Mesendoderm (in vitro differentiated cells): ENCODE measurements at regions not wholly inside any gene's neighbourhood (a gene's known extent, or its start where the extent isn't known, plus 50 kb on each side); places are given as distances from the start of the nearest gene placed in this dataset.
"Not testable (repeated sequence)": the region's sequence is repeated elsewhere in the genome, so short reads cannot be mapped to it uniquely, and the experiment has no call there.

ENCODE experiments used
- DNase-seq: peaks from one replicate; pipeline ENCODE4 v3.0.0; 2013
- H2AK5ac ChIP-seq: 2 replicates; pipeline ENCODE4 v1.6.1; 2013; ENCODE audit warnings: low read length, inconsistent platforms
- H2BK120ac ChIP-seq: 2 replicates; pipeline ENCODE4 v1.6.1; 2013; ENCODE audit warnings: low read depth, mild to moderate bottlenecking, low read length, moderate library complexity, mixed read lengths
- H2BK15ac ChIP-seq: replicated peaks from 2 replicates; pipeline ENCODE4 v1.6.1; 2013; ENCODE audit warnings: low read depth, mild to moderate bottlenecking, moderate library complexity
- H2BK5ac ChIP-seq: 2 replicates; pipeline ENCODE4 v1.6.1; 2013; ENCODE audit warnings: low read length, inconsistent platforms
- H3K18ac ChIP-seq: 2 replicates; pipeline ENCODE4 v1.6.1; 2013; ENCODE audit warnings: mild to moderate bottlenecking, low read length, mixed read lengths
- H3K23ac ChIP-seq: one replicate; pipeline ENCODE4 v1.6.1; 2013; ENCODE audit warnings: low read length
- H3K27ac ChIP-seq: 2 replicates; pipeline ENCODE4 v1.5.1; 2013; ENCODE audit warnings: low read depth, mild to moderate bottlenecking, inconsistent platforms, low read length, moderate library complexity
- H3K27me3 ChIP-seq: 2 replicates; pipeline ENCODE4 v1.6.1; 2013; ENCODE audit warnings: low read length, control low read depth, mild to moderate bottlenecking, inconsistent platforms; ENCODE audit not compliant: insufficient read depth, poor library complexity
- H3K36me3 ChIP-seq: 2 replicates; pipeline ENCODE4 v1.6.1; 2013; ENCODE audit warnings: low read length, inconsistent platforms; ENCODE audit not compliant: control insufficient read depth, insufficient read depth
- H3K4ac ChIP-seq: one replicate; pipeline ENCODE4 v1.6.1; 2013; ENCODE audit warnings: low read depth, mild to moderate bottlenecking, low read length, moderate library complexity
- H3K4me1 ChIP-seq: 2 replicates; pipeline ENCODE4 v1.6.1; 2013; ENCODE audit warnings: low read depth, low read length, inconsistent platforms; ENCODE audit not compliant: control insufficient read depth
- H3K4me2 ChIP-seq: 2 replicates; pipeline ENCODE4 v1.6.1; 2013; ENCODE audit warnings: low read length
- H3K4me3 ChIP-seq: 2 replicates; pipeline ENCODE4 v1.5.1; 2013; ENCODE audit warnings: mild to moderate bottlenecking, low read length
- H3K56ac ChIP-seq: one replicate; pipeline ENCODE4 v1.6.1; 2013; ENCODE audit warnings: low read length
- H3K79me1 ChIP-seq: 2 replicates; pipeline ENCODE4 v1.6.1; 2013; ENCODE audit warnings: low read length, inconsistent platforms
- H3K79me2 ChIP-seq: 2 replicates; pipeline ENCODE4 v1.6.1; 2013; ENCODE audit warnings: mild to moderate bottlenecking, low read length; ENCODE audit not compliant: control insufficient read depth, insufficient read depth
- H3K9ac ChIP-seq: 2 replicates; pipeline ENCODE4 v1.6.1; 2013; ENCODE audit warnings: low read length, inconsistent platforms
- H4K5ac ChIP-seq: one replicate; pipeline ENCODE4 v1.6.1; 2013; ENCODE audit warnings: low read length
- H4K8ac ChIP-seq: one replicate; pipeline ENCODE4 v1.6.1; 2013; ENCODE audit warnings: low read depth, mild to moderate bottlenecking, control low read depth, low read length, moderate library complexity
- WGBS: extraction: QIAGEN DNeasy Blood & Tissue Kit; methylation state at CpG from one replicate; pipeline ENCODE4 v1.1.7; 2013; ENCODE audit warnings: low lambda C conversion rate, missing lambda C conversion rate; ENCODE audit not compliant: insufficient coverage; ENCODE audit errors: extremely low coverage; 5-methylcytosine and 5-hydroxymethylcytosine counted together

DNA sequence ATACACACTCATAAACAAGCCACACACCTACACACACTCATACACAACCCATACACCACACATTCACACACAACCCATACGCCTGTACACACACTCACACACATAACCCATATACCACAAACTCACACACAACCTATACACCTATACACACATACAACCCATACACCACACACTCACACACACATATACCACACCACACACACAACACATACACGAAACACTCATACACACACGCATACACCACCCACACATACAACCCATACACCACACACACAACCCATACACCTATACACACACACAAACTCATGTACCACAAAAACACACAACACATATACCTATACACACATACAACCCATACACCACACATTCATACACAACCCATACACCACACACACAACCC lies 164.3 kb downstream of the TMEM121 start:
- 100% methylated on average over 3 of the region's 3 CpGs for WGBS
- H3K18ac ChIP-seq = no peak overlapping the region
- H4K5ac ChIP-seq = no peak overlapping the region
- H3K4me3 ChIP-seq = peak overlapping the region; percentile 28
- no peak overlapping the region for H3K56ac ChIP-seq
- no peaks in the 10 kb centered on the region for H3K4me1 ChIP-seq
- no peak overlapping the region for H2AK5ac ChIP-seq
- DNase-seq = no peak
- H3K79me1 ChIP-seq = no peaks in the 10 kb centered on the region
- no peak overlapping the region for H2BK120ac ChIP-seq
- no peaks in the 10 kb centered on the region for H3K27me3 ChIP-seq
- H3K23ac ChIP-seq = no peak overlapping the region
- H3K79me2 ChIP-seq = no peaks in the 10 kb centered on the region
- no peak overlapping the region for H2BK15ac ChIP-seq
- no peak overlapping the region for H2BK5ac ChIP-seq
- no peak overlapping the region for H3K27ac ChIP-seq
- no peak overlapping the region for H3K9ac ChIP-seq
- no peaks in the 10 kb centered on the region for H3K36me3 ChIP-seq
- no peak overlapping the region for H4K8ac ChIP-seq
- H3K4me2 ChIP-seq = no peak overlapping the region
- H3K4ac ChIP-seq = no peak overlapping the region

DNA sequence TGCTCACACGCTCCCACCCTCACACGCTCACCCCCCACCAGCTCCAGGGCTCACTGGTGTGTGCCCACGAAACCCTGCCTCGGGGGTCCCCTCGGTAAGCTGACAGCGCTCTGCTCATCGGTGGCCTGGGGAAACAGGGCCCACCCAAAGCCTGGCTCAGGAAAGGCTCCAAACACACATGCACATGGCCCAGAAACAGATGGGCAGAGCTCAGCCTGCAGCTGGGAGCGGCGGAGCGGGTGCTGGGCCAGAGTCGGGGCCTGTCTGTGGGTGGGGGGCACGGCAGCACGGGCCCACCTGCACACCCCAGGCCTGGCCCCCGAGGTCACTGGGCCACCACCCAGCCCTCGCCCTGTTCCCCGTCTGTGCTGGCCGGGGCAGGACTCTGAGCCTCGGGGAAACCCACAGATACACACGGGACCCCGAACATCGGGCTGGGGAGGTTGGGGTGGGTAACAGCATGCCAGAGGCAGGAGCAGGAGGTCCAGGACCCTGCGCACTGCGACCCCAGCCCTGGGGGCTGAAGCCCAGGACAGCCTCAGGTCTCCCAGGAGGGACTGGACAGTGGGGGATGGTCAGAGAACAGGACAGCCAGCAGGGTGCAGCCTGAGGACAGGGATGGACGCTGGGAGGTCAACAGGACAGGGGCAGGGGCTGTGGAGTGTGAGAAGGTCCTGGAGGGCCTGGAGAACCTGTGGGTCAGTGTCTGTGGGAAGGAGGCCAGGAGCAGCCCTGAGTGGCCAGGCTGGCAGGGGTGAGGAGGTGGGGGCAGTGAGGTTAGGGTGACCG lies 165.1 kb downstream of the TMEM121 start:
- not testable (repeated sequence) for H3K36me3 ChIP-seq, H4K5ac ChIP-seq, H2BK15ac ChIP-seq, H3K4me3 ChIP-seq, H3K4ac ChIP-seq, H3K4me1 ChIP-seq, H3K27ac ChIP-seq, H3K27me3 ChIP-seq, H2BK5ac ChIP-seq, H3K18ac ChIP-seq, DNase-seq, H3K79me2 ChIP-seq, H3K23ac ChIP-seq, H3K79me1 ChIP-seq, H4K8ac ChIP-seq, H3K9ac ChIP-seq, H2AK5ac ChIP-seq, H3K56ac ChIP-seq, H2BK120ac ChIP-seq, H3K4me2 ChIP-seq
- WGBS = no CpG with 5 or more reads among the region's 25 CpGs

DNA sequence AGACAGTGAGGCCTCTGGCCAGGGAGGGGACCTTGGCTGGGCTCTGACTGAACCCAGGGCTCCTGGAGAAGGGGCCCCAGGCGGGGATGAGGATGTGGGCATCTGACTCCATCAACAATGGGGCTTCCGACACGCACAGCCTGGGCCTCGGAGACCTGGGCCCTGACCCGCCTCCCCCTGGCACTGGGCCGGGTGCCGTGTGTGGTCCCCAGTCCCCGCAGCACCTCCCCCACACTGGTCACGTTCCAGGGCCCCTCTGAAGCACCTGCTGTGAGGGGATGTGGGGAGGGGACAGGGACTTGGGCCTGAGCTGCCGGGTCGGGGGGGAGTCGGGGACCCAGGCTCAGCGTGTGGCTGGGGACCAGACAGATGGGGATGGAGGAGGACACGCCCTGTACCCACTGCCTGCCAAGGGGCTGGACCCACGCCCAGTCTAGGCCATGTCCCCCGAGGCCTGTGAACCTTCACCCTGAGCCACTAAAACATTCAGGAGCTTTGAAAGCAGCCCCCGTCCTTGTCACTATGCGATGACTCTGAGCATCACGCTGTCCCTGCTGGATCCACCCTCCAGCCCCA lies 165.8 kb downstream of the TMEM121 start:
- not testable (repeated sequence) for H3K18ac ChIP-seq, H3K27ac ChIP-seq, H2BK15ac ChIP-seq, H4K5ac ChIP-seq, H3K4me2 ChIP-seq, H2BK120ac ChIP-seq, H2AK5ac ChIP-seq, H3K23ac ChIP-seq, H4K8ac ChIP-seq, H3K4me3 ChIP-seq, DNase-seq, H3K27me3 ChIP-seq, H3K4ac ChIP-seq, H3K36me3 ChIP-seq, H3K56ac ChIP-seq, H3K79me2 ChIP-seq, H3K9ac ChIP-seq, H3K4me1 ChIP-seq, H2BK5ac ChIP-seq, H3K79me1 ChIP-seq
- WGBS = no CpG with 5 or more reads among the region's 19 CpGs

DNA sequence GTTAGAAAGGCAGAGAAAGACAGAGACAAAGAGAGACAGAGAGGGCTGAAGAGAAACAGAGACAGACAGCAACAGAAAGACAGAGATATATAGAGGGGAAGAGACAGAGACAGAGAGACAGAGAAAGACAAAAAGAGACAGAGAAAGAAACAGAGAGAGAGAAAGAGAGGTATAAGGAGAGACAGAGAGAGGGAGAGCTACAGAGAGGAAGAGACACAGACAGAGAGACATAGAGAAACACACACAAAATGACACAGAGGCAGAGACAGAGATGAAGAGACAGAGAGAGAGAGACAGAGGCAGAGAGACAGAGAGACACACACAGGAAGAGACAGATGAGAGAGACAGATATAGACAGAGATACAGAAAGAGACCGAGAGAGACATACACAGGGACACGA lies 168.6 kb downstream of the TMEM121 start:
- H3K56ac ChIP-seq = no peak overlapping the region
- H2AK5ac ChIP-seq = no peak overlapping the region

DNA sequence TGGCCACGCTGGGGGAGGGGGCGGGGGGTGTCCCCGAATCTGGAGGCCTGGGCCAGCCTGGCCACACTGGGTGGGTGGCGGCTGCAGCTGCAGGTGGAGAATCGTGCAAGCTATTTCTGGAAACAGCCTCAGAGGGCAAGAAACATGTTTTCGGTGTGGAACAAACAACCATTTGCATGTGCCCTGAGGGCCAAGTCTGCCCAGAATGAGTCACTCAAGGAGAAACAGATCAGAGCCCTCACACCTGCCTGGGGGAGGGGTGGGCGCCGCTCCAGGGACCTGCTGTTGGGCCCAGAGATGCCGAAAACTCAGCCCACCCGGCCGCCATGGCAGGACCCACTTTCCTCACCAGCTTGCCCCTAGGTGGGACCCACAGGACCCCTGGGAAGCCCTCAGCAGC lies 170.0 kb downstream of the TMEM121 start:
- H3K4me3 ChIP-seq, H2BK5ac ChIP-seq, H3K79me2 ChIP-seq, H3K27me3 ChIP-seq, H3K36me3 ChIP-seq, H3K18ac ChIP-seq, H3K9ac ChIP-seq, H4K8ac ChIP-seq, H3K56ac ChIP-seq, H3K23ac ChIP-seq, H2AK5ac ChIP-seq, H3K4me2 ChIP-seq, H3K4ac ChIP-seq, H4K5ac ChIP-seq, H2BK120ac ChIP-seq, DNase-seq, H3K79me1 ChIP-seq, H3K27ac ChIP-seq, H3K4me1 ChIP-seq, H2BK15ac ChIP-seq: not testable (repeated sequence)
- no CpG with 5 or more reads among the region's 11 CpGs for WGBS

More for the DNA sequence above, 168.6 kb downstream of the TMEM121 start:
- Histone ChIP-seq H4K8ac (no peak overlapping the region), H3K27ac (no peak overlapping the region), H3K4me1 (no peaks in the 10 kb centered on the region), H3K18ac (no peak overlapping the region), H2BK15ac (no peak overlapping the region), H3K23ac (no peak overlapping the region), H2BK120ac (no peak overlapping the region), H3K79me2 (no peaks in the 10 kb centered on the region), H4K5ac (no peak overlapping the region), H3K27me3 (no peaks in the 10 kb centered on the region), H3K9ac (no peak overlapping the region), H3K79me1 (no peaks in the 10 kb centered on the region), H3K4me2 (no peak overlapping the region), H3K36me3 (no peaks in the 10 kb centered on the region), H2BK5ac (no peak overlapping the region), H3K4me3 (no peak overlapping the region), H3K4ac (no peak overlapping the region)
- WGBS = no CpG with 5 or more reads among the region's 2 CpGs
- no peak for DNase-seq

DNA sequence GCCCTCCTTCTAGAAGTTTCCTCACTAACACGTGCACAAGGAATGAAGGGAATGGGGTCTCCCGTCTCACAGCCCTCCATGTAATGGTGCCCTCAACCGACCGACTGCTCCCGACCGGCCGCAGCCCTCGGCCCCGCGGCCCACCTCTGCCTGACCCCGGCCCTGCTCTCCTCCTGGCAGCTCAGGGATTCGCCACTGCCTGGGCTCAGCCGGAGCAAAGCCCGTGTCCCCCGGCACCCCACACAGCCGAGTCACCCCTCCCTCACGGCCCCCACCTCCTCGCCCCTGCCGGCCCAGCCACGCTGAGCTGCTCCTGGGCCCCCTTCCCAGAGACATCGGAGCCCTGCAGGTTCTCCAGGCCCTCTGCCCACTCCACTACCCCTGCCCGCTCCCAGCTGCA lies 171.0 kb downstream of the TMEM121 start:
- not testable (repeated sequence) for H3K4me1 ChIP-seq, H3K4me2 ChIP-seq, H3K79me1 ChIP-seq, H3K79me2 ChIP-seq, H3K27me3 ChIP-seq, H2BK120ac ChIP-seq, H2AK5ac ChIP-seq, H4K8ac ChIP-seq, H2BK5ac ChIP-seq, H3K23ac ChIP-seq, DNase-seq, H3K4ac ChIP-seq, H2BK15ac ChIP-seq, H3K27ac ChIP-seq, H3K18ac ChIP-seq, H4K5ac ChIP-seq, H3K36me3 ChIP-seq, H3K56ac ChIP-seq, H3K9ac ChIP-seq, H3K4me3 ChIP-seq
- WGBS = no CpG with 5 or more reads among the region's 22 CpGs
